ENCODE measurements at regions not wholly inside any gene's neighbourhood (a gene's known extent, or its start where the extent isn't known, plus 50 kb on each side); places are given as distances from the start of the nearest gene placed in this dataset.

GRCh38 chr3:157618886-157619285 lies 115.7 kb upstream of the VEPH1 start:
- TF ChIP-seq POLR2AphosphoS5 (IDR thresholded peaks at IDR 0.05; ENCODE audit: low read depth, low read length) (no peak), SIN3A (IDR thresholded peaks at IDR 0.05; ENCODE audit: borderline replicate concordance, insufficient read depth, low read length) (no peak)
- TF ChIP-seq, protein P1, sequence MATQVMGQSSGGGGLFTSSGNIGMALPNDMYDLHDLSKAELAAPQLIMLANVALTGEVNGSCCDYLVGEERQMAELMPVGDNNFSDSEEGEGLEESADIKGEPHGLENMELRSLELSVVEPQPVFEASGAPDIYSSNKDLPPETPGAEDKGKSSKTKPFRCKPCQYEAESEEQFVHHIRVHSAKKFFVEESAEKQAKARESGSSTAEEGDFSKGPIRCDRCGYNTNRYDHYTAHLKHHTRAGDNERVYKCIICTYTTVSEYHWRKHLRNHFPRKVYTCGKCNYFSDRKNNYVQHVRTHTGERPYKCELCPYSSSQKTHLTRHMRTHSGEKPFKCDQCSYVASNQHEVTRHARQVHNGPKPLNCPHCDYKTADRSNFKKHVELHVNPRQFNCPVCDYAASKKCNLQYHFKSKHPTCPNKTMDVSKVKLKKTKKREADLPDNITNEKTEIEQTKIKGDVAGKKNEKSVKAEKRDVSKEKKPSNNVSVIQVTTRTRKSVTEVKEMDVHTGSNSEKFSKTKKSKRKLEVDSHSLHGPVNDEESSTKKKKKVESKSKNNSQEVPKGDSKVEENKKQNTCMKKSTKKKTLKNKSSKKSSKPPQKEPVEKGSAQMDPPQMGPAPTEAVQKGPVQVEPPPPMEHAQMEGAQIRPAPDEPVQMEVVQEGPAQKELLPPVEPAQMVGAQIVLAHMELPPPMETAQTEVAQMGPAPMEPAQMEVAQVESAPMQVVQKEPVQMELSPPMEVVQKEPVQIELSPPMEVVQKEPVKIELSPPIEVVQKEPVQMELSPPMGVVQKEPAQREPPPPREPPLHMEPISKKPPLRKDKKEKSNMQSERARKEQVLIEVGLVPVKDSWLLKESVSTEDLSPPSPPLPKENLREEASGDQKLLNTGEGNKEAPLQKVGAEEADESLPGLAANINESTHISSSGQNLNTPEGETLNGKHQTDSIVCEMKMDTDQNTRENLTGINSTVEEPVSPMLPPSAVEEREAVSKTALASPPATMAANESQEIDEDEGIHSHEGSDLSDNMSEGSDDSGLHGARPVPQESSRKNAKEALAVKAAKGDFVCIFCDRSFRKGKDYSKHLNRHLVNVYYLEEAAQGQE (IDR thresholded peaks at IDR 0.05; ENCODE audit: insufficient read depth in 1 of 2, low read depth in 2 of 2, low read length in 2 of 2): no peak
